Vagina (tissue), 2 donors: ENCODE measurements at regions not wholly inside any gene's neighbourhood (a gene's known extent, or its start where the extent isn't known, plus 50 kb on each side); places are given as distances from the start of the nearest gene placed in this dataset.

Experiments used
- CTCF ChIP-seq, 3 experiments: fragments of 450-650 bp in 2 of 3; fragments of 200-600 bp in 1 of 3; sonication (generic) in 1 of 3; IDR thresholded peaks; one replicate each; pipeline ENCODE4 v1.5.1; 2017 to 2019; ENCODE audit warnings: antibody characterized with exemption in 3 of 3, mild to moderate bottlenecking in 2 of 3, moderate library complexity in 2 of 3
- POLR2AphosphoS5 ChIP-seq, 2 donors: sonication (generic); formaldehyde crosslinking; IDR thresholded peaks; one replicate each; pipeline ENCODE4 v1.9.0; 2017; ENCODE audit warnings: antibody characterized with exemption in 2 of 2, mild to moderate bottlenecking in 2 of 2, low read depth in 1 of 2; ENCODE audit not compliant: insufficient read depth in 1 of 2

DNA sequence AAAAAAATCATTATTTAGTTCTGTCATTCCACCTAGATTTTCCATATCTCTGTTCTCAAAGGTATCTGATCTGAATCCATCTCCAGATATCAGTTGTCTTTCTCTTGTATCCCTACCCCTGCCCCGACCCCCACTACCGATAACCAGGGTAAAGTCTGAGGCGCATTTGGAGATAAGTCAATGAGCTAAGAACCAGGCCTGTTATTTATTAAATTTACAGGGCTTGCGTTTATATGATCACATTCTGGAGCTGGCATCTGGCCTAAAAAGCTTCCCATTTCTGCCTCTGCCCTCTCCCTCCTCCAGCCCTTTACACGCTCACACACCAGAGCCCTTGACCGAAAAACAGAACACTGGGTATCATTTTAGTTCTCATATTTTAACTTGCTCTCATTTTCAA is 144.7 kb downstream of the ALDH8A1 start:
- TF ChIP-seq CTCF (IDR thresholded peaks at IDR 0.05) (no peak), POLR2AphosphoS5 (IDR thresholded peaks at IDR 0.05; ENCODE audit: insufficient read depth in 1 of 2, low read depth in 1 of 2) (no peak)
